Stimulated activated naive B cell treated with anti-CD40 and anti-IgM and Interleukin-4, amounts not matched to agents 10 μg/mL and 1 μg/mL and 100 μg/mL, for 72 hours (primary cell): ENCODE measurements at regions not wholly inside any gene's neighbourhood (a gene's known extent, or its start where the extent isn't known, plus 50 kb on each side); places are given as distances from the start of the nearest gene placed in this dataset.

Experiments
- ATAC-seq, 2 donors: fragments of 150-1000 bp; cut with Tn5 transposase; replicated peaks; 2 replicates each; pipeline ENCODE4 v1.10.0; 2021; ENCODE audit warnings: moderate library complexity in 1 of 2
- DNase-seq: peaks from one replicate; pipeline ENCODE4 v3.0.0; 2021
- H3K27ac Mint-ChIP-seq: one replicate; pipeline ENCODE4 v1.8.0; 2022; ENCODE audit warnings: mild to moderate bottlenecking, mixed read lengths
- H3K27me3 Mint-ChIP-seq, 2 donors: one replicate each; pipeline ENCODE4 v1.8.0; 2022; ENCODE audit warnings: mixed read lengths in 2 of 2
- H3K36me3 Mint-ChIP-seq, 2 donors: one replicate each; pipeline ENCODE4 v1.8.0; 2022; ENCODE audit warnings: mixed read lengths in 2 of 2, mild to moderate bottlenecking in 1 of 2
- H3K4me1 Mint-ChIP-seq, 2 donors: one replicate each; pipeline ENCODE4 v1.8.0; 2022; ENCODE audit warnings: mixed read lengths in 2 of 2, mild to moderate bottlenecking in 1 of 2
- H3K4me3 Mint-ChIP-seq, 2 donors: one replicate each; pipeline ENCODE4 v1.8.0; 2022; ENCODE audit warnings: mild to moderate bottlenecking in 2 of 2, mixed read lengths in 2 of 2, moderate library complexity in 1 of 2
- H3K9me3 Mint-ChIP-seq, 2 donors: one replicate each; pipeline ENCODE4 v1.8.0; 2022; ENCODE audit warnings: mixed read lengths in 2 of 2, mild to moderate bottlenecking in 1 of 2

GRCh38 chr2:21687589-21687988, 563.8 kb downstream of the TDRD15 start:
- H3K27ac Mint-ChIP-seq, result no peak overlapping the region
- no peaks in the 10 kb centered on the region for H3K36me3 Mint-ChIP-seq
- no peak overlapping the region for H3K4me3 Mint-ChIP-seq
- H3K4me1 Mint-ChIP-seq, result no peaks in the 10 kb centered on the region
- DNase-seq, result no peak
- H3K27me3 Mint-ChIP-seq, result no peaks in the 10 kb centered on the region
- peaks cover 0 to 2% of the 10 kb centered on the region in 2 donors for H3K9me3 Mint-ChIP-seq
- ATAC-seq, result no peak

GRCh38 chr2:21690005-21690404, 566.2 kb downstream of the TDRD15 start:
- Mint-ChIP-seq H3K36me3 (no peaks in the 10 kb centered on the region), H3K27me3 (no peaks in the 10 kb centered on the region), H3K4me1 (no peaks in the 10 kb centered on the region), H3K27ac (no peak overlapping the region), H3K9me3 (peaks cover 0 to 2% of the 10 kb centered on the region in 2 donors), H3K4me3 (no peak overlapping the region)
- ATAC-seq (no peak), DNase-seq (no peak)

GRCh38 chr2:21693081-21693480, 569.3 kb downstream of the TDRD15 start:
- no peaks in the 10 kb centered on the region for H3K4me1 Mint-ChIP-seq
- no peaks in the 10 kb centered on the region for H3K36me3 Mint-ChIP-seq
- ATAC-seq (no peak), DNase-seq (no peak)
- no peak overlapping the region for H3K4me3 Mint-ChIP-seq
- no peak overlapping the region for H3K27ac Mint-ChIP-seq
- H3K27me3 Mint-ChIP-seq, result no peaks in the 10 kb centered on the region
- peaks cover 0 to 2% of the 10 kb centered on the region in 2 donors for H3K9me3 Mint-ChIP-seq

- no peaks in the 10 kb centered on the region for H3K27me3 Mint-ChIP-seq
- DNase-seq (no peak), ATAC-seq (no peak)
- H3K9me3 Mint-ChIP-seq, result peaks cover 2 to 4% of the 10 kb centered on the region in 2 donors
- H3K36me3 Mint-ChIP-seq, result no peaks in the 10 kb centered on the region
- no peak overlapping the region for H3K27ac Mint-ChIP-seq
- no peaks in the 10 kb centered on the region for H3K4me1 Mint-ChIP-seq
- H3K4me3 Mint-ChIP-seq, result no peak overlapping the region
Measured at GRCh38 chr2:21694079-21694878, 570.5 kb downstream of the TDRD15 start.

- Mint-ChIP-seq H3K27me3 (no peaks in the 10 kb centered on the region), H3K27ac (no peak overlapping the region), H3K4me1 (no peaks in the 10 kb centered on the region), H3K4me3 (no peak overlapping the region), H3K36me3 (no peaks in the 10 kb centered on the region), H3K9me3 (peaks cover 2 to 6% of the 10 kb centered on the region in 2 donors)
- no peak for ATAC-seq
- DNase-seq, result no peak
Measured at GRCh38 chr2:21696900-21697299, 573.1 kb downstream of the TDRD15 start.

- DNase-seq, result no peak
- Mint-ChIP-seq H3K4me3 (no peak overlapping the region), H3K27me3 (no peaks in the 10 kb centered on the region)
Measured at GRCh38 chr2:21700644-21701043, 576.9 kb downstream of the TDRD15 start.

GRCh38 chr2:21710031-21710430, 586.3 kb downstream of the TDRD15 start:
- H3K36me3 Mint-ChIP-seq, result no peaks in the 10 kb centered on the region
- no peak for ATAC-seq
- H3K27me3 Mint-ChIP-seq, result no peaks in the 10 kb centered on the region
- H3K27ac Mint-ChIP-seq, result no peak overlapping the region
- H3K4me3 Mint-ChIP-seq, result no peak overlapping the region
- H3K4me1 Mint-ChIP-seq, result no peaks in the 10 kb centered on the region
- DNase-seq, result no peak
- peaks cover 0 to 1% of the 10 kb centered on the region in 2 donors for H3K9me3 Mint-ChIP-seq

More at GRCh38 chr2:21700644-21701043, 576.9 kb downstream of the TDRD15 start:
- no peak overlapping the region for H3K27ac Mint-ChIP-seq
- no peak for ATAC-seq
- H3K9me3 Mint-ChIP-seq, result peaks cover 0 to 8% of the 10 kb centered on the region in 2 donors
- H3K36me3 Mint-ChIP-seq, result no peaks in the 10 kb centered on the region
- no peaks in the 10 kb centered on the region for H3K4me1 Mint-ChIP-seq

- H3K36me3 Mint-ChIP-seq, result no peaks in the 10 kb centered on the region
- H3K27ac Mint-ChIP-seq, result no peak overlapping the region
- ATAC-seq, result no peak
- H3K9me3 Mint-ChIP-seq, result peaks cover 0 to 3% of the 10 kb centered on the region in 2 donors
- no peak for DNase-seq
- no peaks in the 10 kb centered on the region for H3K4me1 Mint-ChIP-seq
- H3K27me3 Mint-ChIP-seq, result no peaks in the 10 kb centered on the region
- no peak overlapping the region for H3K4me3 Mint-ChIP-seq
Measured at GRCh38 chr2:21710496-21710895, 586.7 kb downstream of the TDRD15 start.

GRCh38 chr2:21715887-21716286, 592.1 kb downstream of the TDRD15 start:
- Mint-ChIP-seq H3K27me3 (no peaks in the 10 kb centered on the region), H3K4me1 (no peaks in the 10 kb centered on the region), H3K4me3 (no peak overlapping the region), H3K36me3 (no peaks in the 10 kb centered on the region), H3K27ac (no peak overlapping the region), H3K9me3 (peaks cover 4 to 5% of the 10 kb centered on the region in 2 donors)
- DNase-seq (no peak), ATAC-seq (no peak)

- H3K36me3 Mint-ChIP-seq, result no peaks in the 10 kb centered on the region
- H3K27me3 Mint-ChIP-seq, result no peaks in the 10 kb centered on the region
- ATAC-seq (no peak), DNase-seq (no peak)
- peaks cover 0 to 2% of the 10 kb centered on the region in 2 donors for H3K9me3 Mint-ChIP-seq
- H3K4me3 Mint-ChIP-seq, result no peak overlapping the region
- H3K4me1 Mint-ChIP-seq, result no peaks in the 10 kb centered on the region
- no peak overlapping the region for H3K27ac Mint-ChIP-seq
Measured at GRCh38 chr2:21727101-21727500, 603.3 kb downstream of the TDRD15 start.

GRCh38 chr2:21728133-21728532, 604.4 kb downstream of the TDRD15 start:
- Mint-ChIP-seq H3K27me3 (no peaks in the 10 kb centered on the region), H3K9me3 (peaks cover 0 to 2% of the 10 kb centered on the region in 2 donors), H3K36me3 (no peaks in the 10 kb centered on the region), H3K27ac (no peak overlapping the region), H3K4me3 (no peak overlapping the region), H3K4me1 (no peaks in the 10 kb centered on the region)
- no peak for DNase-seq
- no peak for ATAC-seq

- Mint-ChIP-seq H3K9me3 (peaks cover 4% of the 10 kb centered on the region in 2 donors), H3K27me3 (no peaks in the 10 kb centered on the region), H3K36me3 (no peaks in the 10 kb centered on the region), H3K4me1 (no peaks in the 10 kb centered on the region), H3K27ac (no peak overlapping the region), H3K4me3 (no peak overlapping the region)
- DNase-seq (no peak), ATAC-seq (no peak)
Measured at GRCh38 chr2:21730141-21730540, 606.4 kb downstream of the TDRD15 start.

GRCh38 chr2:21740484-21740883, 616.7 kb downstream of the TDRD15 start:
- Mint-ChIP-seq H3K4me1 (no peaks in the 10 kb centered on the region), H3K36me3 (no peaks in the 10 kb centered on the region), H3K27me3 (no peaks in the 10 kb centered on the region), H3K27ac (no peak overlapping the region), H3K4me3 (no peak overlapping the region), H3K9me3 (peaks cover 0 to 3% of the 10 kb centered on the region in 2 donors)
- ATAC-seq (no peak), DNase-seq (no peak)

- Mint-ChIP-seq H3K4me3 (no peak overlapping the region), H3K27ac (no peak overlapping the region), H3K4me1 (no peaks in the 10 kb centered on the region), H3K27me3 (no peaks in the 10 kb centered on the region), H3K9me3 (peaks cover 3 to 8% of the 10 kb centered on the region in 2 donors), H3K36me3 (no peaks in the 10 kb centered on the region)
- ATAC-seq (no peak), DNase-seq (no peak)
Measured at GRCh38 chr2:21746499-21746898, 622.7 kb downstream of the TDRD15 start.

GRCh38 chr2:21748501-21748900, 624.7 kb downstream of the TDRD15 start:
- no peaks in the 10 kb centered on the region for H3K27me3 Mint-ChIP-seq
- H3K4me3 Mint-ChIP-seq, result no peak overlapping the region
- no peak for DNase-seq
- ATAC-seq, result no peak
- H3K9me3 Mint-ChIP-seq, result peaks cover 2 to 8% of the 10 kb centered on the region in 2 donors
- no peaks in the 10 kb centered on the region for H3K36me3 Mint-ChIP-seq
- H3K4me1 Mint-ChIP-seq, result no peaks in the 10 kb centered on the region
- no peak overlapping the region for H3K27ac Mint-ChIP-seq
